K562 (cell line): ENCODE measurements at regions not wholly inside any gene's neighbourhood (a gene's known extent, or its start where the extent isn't known, plus 50 kb on each side); places are given as distances from the start of the nearest gene placed in this dataset.
A peak's percentile ranks its signal among the peaks of the same experiment; 100 is the strongest.

Experiments used
- ARID1B ChIP-seq: fragments of 450-650 bp; IDR thresholded peaks from 2 replicates; pipeline ENCODE4 v1.6.1; 2016; ENCODE audit warnings: antibody characterized with exemption, mild to moderate bottlenecking, inconsistent platforms
- C11orf30 ChIP-seq: fragments of 450-650 bp; IDR thresholded peaks from 2 replicates; pipeline ENCODE4 v1.6.1; 2016; ENCODE audit warnings: low read depth, mild to moderate bottlenecking
- CBFA2T3 ChIP-seq: fragments of 450-650 bp; IDR thresholded peaks from 2 replicates; pipeline ENCODE4 v1.6.1; 2017
- CREBBP ChIP-seq: IDR thresholded peaks from one replicate; pipeline ENCODE4 v1.6.1; 2012; ENCODE audit warnings: low read depth, mild to moderate bottlenecking, control low read depth, inconsistent platforms, low read length
- DMBX1 ChIP-seq: fragments of 250-450 bp; sonication (Bioruptor Pico); IDR thresholded peaks from 2 replicates; pipeline ENCODE4 v1.8.0; 2022; ENCODE audit warnings: inconsistent platforms, mild to moderate bottlenecking, moderate library complexity, borderline replicate concordance
- FOS ChIP-seq: IDR thresholded peaks from 3 replicates; pipeline ENCODE4 v1.6.1; 2011; ENCODE audit not compliant: insufficient read length; ENCODE audit errors: extremely low read depth
- KHSRP ChIP-seq: fragments of 450-650 bp; IDR thresholded peaks from 2 replicates; pipeline ENCODE4 v1.6.1; 2017
- MAFF ChIP-seq: IDR thresholded peaks from 2 replicates; pipeline ENCODE4 v1.6.1; 2012; ENCODE audit warnings: low read length, improper control_type of control experiment
- NFIC ChIP-seq: fragments of 450-650 bp; IDR thresholded peaks from 2 replicates; pipeline ENCODE4 v1.6.1; 2017; ENCODE audit warnings: mild to moderate bottlenecking, inconsistent platforms
- PCBP1 ChIP-seq: fragments of 200-400 bp; formaldehyde crosslinking; IDR thresholded peaks from 2 replicates; pipeline ENCODE4 v1.6.1; 2018; ENCODE audit warnings: mild to moderate bottlenecking, low read depth, low read length; ENCODE audit not compliant: poor library complexity, severe bottlenecking
- PTTG1 ChIP-seq: fragments of 450-650 bp; IDR thresholded peaks from 2 replicates; pipeline ENCODE4 v1.6.1; 2016; ENCODE audit warnings: low read depth, mild to moderate bottlenecking, missing genetic modification characterization, missing compliant biosample characterization
- RBM25 ChIP-seq: fragments of 200-400 bp; formaldehyde crosslinking; IDR thresholded peaks from 2 replicates; pipeline ENCODE4 v1.6.1; 2018; ENCODE audit warnings: low read length, low read depth, moderate library complexity; ENCODE audit not compliant: severe bottlenecking
- RBM34 ChIP-seq: fragments of 200-400 bp; formaldehyde crosslinking; IDR thresholded peaks from 2 replicates; pipeline ENCODE4 v1.6.1; 2018; ENCODE audit warnings: low read length, borderline replicate concordance; ENCODE audit not compliant: insufficient read depth
- SMAD1 ChIP-seq: fragments of 150-350 bp; IDR thresholded peaks from 2 replicates; pipeline ENCODE4 v1.6.1; 2014; ENCODE audit warnings: low read length, low read depth; ENCODE audit not compliant: partially characterized antibody
- STAT5B ChIP-seq: fragments of 250-450 bp; sonication (Bioruptor Pico); IDR thresholded peaks from 2 replicates; pipeline ENCODE4 v1.8.0; 2021; ENCODE audit warnings: mild to moderate bottlenecking, inconsistent platforms
- TGIF2 ChIP-seq: sonication (generic); formaldehyde crosslinking; IDR thresholded peaks from 2 replicates; pipeline ENCODE4 v1.8.1; 2022; ENCODE audit warnings: mild to moderate bottlenecking, missing genetic modification reagents, moderate library complexity
- ZBED1 ChIP-seq: IDR thresholded peaks from 2 replicates; pipeline ENCODE4 v1.6.1; 2014
- ZFP30 ChIP-seq: fragments of 250-450 bp; sonication (Bioruptor Pico); IDR thresholded peaks from 2 replicates; pipeline ENCODE4 v1.8.0; 2022; ENCODE audit warnings: moderate library complexity, mild to moderate bottlenecking, inconsistent platforms, borderline replicate concordance
- ZFP36 ChIP-seq: fragments of 150-350 bp; IDR thresholded peaks from 2 replicates; pipeline ENCODE4 v1.6.1; 2018; ENCODE audit warnings: low read length, low read depth; ENCODE audit not compliant: partially characterized antibody
- ZNF384 ChIP-seq: IDR thresholded peaks from 2 replicates; pipeline ENCODE4 v1.6.1; 2012; ENCODE audit warnings: low read depth, low read length, improper control_type of control experiment
- ZNF398 ChIP-seq: fragments of 250-450 bp; sonication (Bioruptor Pico); IDR thresholded peaks from 2 replicates; pipeline ENCODE4 v1.8.0; 2021; ENCODE audit warnings: moderate library complexity, mild to moderate bottlenecking, inconsistent platforms
- TF ChIP-seq, protein P1 (sequence below): fragments of 450-650 bp; IDR thresholded peaks from 2 replicates; pipeline ENCODE4 v1.6.1; 2016; ENCODE audit warnings: low read depth, mild to moderate bottlenecking, moderate library complexity
- TF ChIP-seq, protein P2 (sequence below): sonication (generic); formaldehyde crosslinking; IDR thresholded peaks from 2 replicates; pipeline ENCODE4 v1.8.0; 2022; ENCODE audit warnings: mild to moderate bottlenecking, missing genetic modification reagents
- TF ChIP-seq, protein P3 (sequence below), 3 experiments: IDR thresholded peaks in 2 of 3; conservative IDR thresholded peaks in 1 of 3; 2 replicates each; pipeline ENCODE4 v1.5.1; 2011 to 2012; ENCODE audit warnings: low read length in 3 of 3, mild to moderate bottlenecking in 3 of 3, control low read depth in 2 of 3, improper control_type of control experiment in 1 of 3, inconsistent platforms in 1 of 3, low read depth in 1 of 3, mixed read lengths in 1 of 3, moderate library complexity in 1 of 3; ENCODE audit not compliant: insufficient read depth in 2 of 3

- no peak for TF ChIP-seq ZFP30 (CRISPR knock-in tag)
- no peak for TF ChIP-seq CBFA2T3
- TF ChIP-seq, protein P1, sequence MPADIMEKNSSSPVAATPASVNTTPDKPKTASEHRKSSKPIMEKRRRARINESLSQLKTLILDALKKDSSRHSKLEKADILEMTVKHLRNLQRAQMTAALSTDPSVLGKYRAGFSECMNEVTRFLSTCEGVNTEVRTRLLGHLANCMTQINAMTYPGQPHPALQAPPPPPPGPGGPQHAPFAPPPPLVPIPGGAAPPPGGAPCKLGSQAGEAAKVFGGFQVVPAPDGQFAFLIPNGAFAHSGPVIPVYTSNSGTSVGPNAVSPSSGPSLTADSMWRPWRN, result no peak
- TF ChIP-seq PTTG1 (tag), result no peak
- peak; percentile 96 for TF ChIP-seq RBM25
- no peak for TF ChIP-seq CREBBP
- TF ChIP-seq STAT5B (CRISPR knock-in tag), result no peak
- 0 out of 2 replicates have a peak, but pooled peaks have one; percentile 23 for TF ChIP-seq C11orf30
- no peak for TF ChIP-seq RBM34
- TF ChIP-seq KHSRP, result no peak
- TF ChIP-seq ZNF384, result no peak
- no peak for TF ChIP-seq ARID1B
- TF ChIP-seq NFIC, result no peak
- TF ChIP-seq ZBED1, result no peak
- no peak for TF ChIP-seq PCBP1
- 0 out of 2 replicates have a peak, but pooled peaks have one; percentile 9 for TF ChIP-seq MAFF
- no peak for TF ChIP-seq ZFP36
- no peak for TF ChIP-seq TGIF2 (CRISPR knock-in tag)
- TF ChIP-seq, protein P2, sequence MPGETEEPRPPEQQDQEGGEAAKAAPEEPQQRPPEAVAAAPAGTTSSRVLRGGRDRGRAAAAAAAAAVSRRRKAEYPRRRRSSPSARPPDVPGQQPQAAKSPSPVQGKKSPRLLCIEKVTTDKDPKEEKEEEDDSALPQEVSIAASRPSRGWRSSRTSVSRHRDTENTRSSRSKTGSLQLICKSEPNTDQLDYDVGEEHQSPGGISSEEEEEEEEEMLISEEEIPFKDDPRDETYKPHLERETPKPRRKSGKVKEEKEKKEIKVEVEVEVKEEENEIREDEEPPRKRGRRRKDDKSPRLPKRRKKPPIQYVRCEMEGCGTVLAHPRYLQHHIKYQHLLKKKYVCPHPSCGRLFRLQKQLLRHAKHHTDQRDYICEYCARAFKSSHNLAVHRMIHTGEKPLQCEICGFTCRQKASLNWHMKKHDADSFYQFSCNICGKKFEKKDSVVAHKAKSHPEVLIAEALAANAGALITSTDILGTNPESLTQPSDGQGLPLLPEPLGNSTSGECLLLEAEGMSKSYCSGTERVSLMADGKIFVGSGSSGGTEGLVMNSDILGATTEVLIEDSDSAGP (CRISPR knock-in tag), result no peak
- TF ChIP-seq, protein P3, sequence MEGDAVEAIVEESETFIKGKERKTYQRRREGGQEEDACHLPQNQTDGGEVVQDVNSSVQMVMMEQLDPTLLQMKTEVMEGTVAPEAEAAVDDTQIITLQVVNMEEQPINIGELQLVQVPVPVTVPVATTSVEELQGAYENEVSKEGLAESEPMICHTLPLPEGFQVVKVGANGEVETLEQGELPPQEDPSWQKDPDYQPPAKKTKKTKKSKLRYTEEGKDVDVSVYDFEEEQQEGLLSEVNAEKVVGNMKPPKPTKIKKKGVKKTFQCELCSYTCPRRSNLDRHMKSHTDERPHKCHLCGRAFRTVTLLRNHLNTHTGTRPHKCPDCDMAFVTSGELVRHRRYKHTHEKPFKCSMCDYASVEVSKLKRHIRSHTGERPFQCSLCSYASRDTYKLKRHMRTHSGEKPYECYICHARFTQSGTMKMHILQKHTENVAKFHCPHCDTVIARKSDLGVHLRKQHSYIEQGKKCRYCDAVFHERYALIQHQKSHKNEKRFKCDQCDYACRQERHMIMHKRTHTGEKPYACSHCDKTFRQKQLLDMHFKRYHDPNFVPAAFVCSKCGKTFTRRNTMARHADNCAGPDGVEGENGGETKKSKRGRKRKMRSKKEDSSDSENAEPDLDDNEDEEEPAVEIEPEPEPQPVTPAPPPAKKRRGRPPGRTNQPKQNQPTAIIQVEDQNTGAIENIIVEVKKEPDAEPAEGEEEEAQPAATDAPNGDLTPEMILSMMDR (IDR thresholded peaks at IDR 0.05 in 2 of 3, conservative IDR thresholded peaks at IDR 0.05 in 1 of 3; ENCODE audit: insufficient read depth in 2 of 3, low read depth in 1 of 3, low read length in 3 of 3), result peak in 1 of 3 experiments; percentile 25; a peak in 1 of 6 replicates
- no peak for TF ChIP-seq DMBX1 (CRISPR knock-in tag)
- TF ChIP-seq ZNF398 (CRISPR knock-in tag), result no peak
- no peak for TF ChIP-seq SMAD1
- no peak for TF ChIP-seq FOS
These were observed 188.9 kb downstream of the TFAP2C start (continued) for GRCh38 chr20:56817780-56818675.
